IMR-90 (cell line): ENCODE measurements at regions not wholly inside any gene's neighbourhood (a gene's known extent, or its start where the extent isn't known, plus 50 kb on each side); places are given as distances from the start of the nearest gene placed in this dataset.

ENCODE experiments used
- CEBPB ChIP-seq: IDR thresholded peaks from 2 replicates; pipeline ENCODE4 v1.6.1; 2012; ENCODE audit warnings: low read depth, low read length, improper control_type of control experiment
- CTCF ChIP-seq: conservative IDR thresholded peaks from 2 replicates; pipeline ENCODE4 v1.5.1; 2012; ENCODE audit warnings: mild to moderate bottlenecking, low read depth, low read length, improper control_type of control experiment
- FOS ChIP-seq: fragments of 150-350 bp; IDR thresholded peaks from 2 replicates; pipeline ENCODE4 v1.6.1; 2016; ENCODE audit warnings: low read depth, low read length
- MXI1 ChIP-seq: IDR thresholded peaks from 2 replicates; pipeline ENCODE4 v1.6.1; 2012; ENCODE audit warnings: low read depth, mild to moderate bottlenecking, low read length, moderate library complexity, borderline replicate concordance
- POLR2A ChIP-seq: IDR thresholded peaks from 2 replicates; pipeline ENCODE4 v1.6.1; 2012; ENCODE audit warnings: mild to moderate bottlenecking, low read depth, low read length
- RAD21 ChIP-seq: IDR thresholded peaks from 2 replicates; pipeline ENCODE4 v1.6.1; 2012; ENCODE audit warnings: low read length, improper control_type of control experiment
- RCOR1 ChIP-seq: IDR thresholded peaks from 2 replicates; pipeline ENCODE4 v1.6.1; 2012; ENCODE audit warnings: mild to moderate bottlenecking, low read length, improper control_type of control experiment; ENCODE audit not compliant: insufficient replicate concordance
- SMC3 ChIP-seq: fragments of 150-350 bp; IDR thresholded peaks from 2 replicates; pipeline ENCODE4 v1.6.1; 2016; ENCODE audit warnings: low read depth, mild to moderate bottlenecking, antibody characterized with exemption, low read length, moderate library complexity

- no peak for TF ChIP-seq CTCF
- TF ChIP-seq RCOR1: no peak
- no peak for TF ChIP-seq RAD21
- TF ChIP-seq POLR2A: no peak
- no peak for TF ChIP-seq CEBPB
- TF ChIP-seq SMC3: no peak
- no peak for TF ChIP-seq MXI1
- no peak for TF ChIP-seq FOS
These were observed 251.8 kb downstream of the ZNF608 start for GRCh38 chr5:124494540-124495116.
